HG03175 (cell line): ENCODE measurements at regions not wholly inside any gene's neighbourhood (a gene's known extent, or its start where the extent isn't known, plus 50 kb on each side); places are given as distances from the start of the nearest gene placed in this dataset.

Experiments
- ATAC-seq: cut with Tn5 transposase; IDR thresholded peaks from one replicate; pipeline ENCODE4 v1.9.1; 2021; ENCODE audit warnings: mild to moderate bottlenecking, moderate library complexity; ENCODE audit not compliant: unreplicated experiment

DNA sequence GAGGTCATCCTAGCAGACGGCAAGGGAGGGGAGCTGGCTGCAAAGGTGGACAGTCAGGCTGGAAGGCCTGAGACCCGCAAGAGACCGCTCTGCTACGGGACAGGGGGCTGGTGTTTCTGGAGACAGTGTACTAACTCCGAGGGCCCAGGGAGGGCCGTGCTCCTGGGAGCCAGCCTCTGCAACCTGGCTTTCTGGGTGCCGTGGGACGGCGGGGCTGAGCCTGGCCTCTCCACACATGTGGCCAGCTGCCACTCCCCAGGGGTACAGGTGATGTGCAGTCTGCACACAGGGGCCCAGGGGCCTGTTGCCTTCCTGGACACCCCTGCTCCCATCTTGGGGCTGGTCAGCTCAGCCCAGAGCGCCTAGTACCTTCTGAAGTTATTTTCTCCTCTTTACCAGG, 92.2 kb downstream of the MRPL36 start:
- no peak for ATAC-seq

GRCh38 chr5:1706428-1706827, 93.2 kb downstream of the MRPL36 start:
- no peak for ATAC-seq

- no peak for ATAC-seq
Observed at GRCh38 chr5:1706021-1706420, 93.6 kb downstream of the MRPL36 start.

- no peak for ATAC-seq
Observed at GRCh38 chr5:1704676-1705075, 95.0 kb downstream of the MRPL36 start.

DNA sequence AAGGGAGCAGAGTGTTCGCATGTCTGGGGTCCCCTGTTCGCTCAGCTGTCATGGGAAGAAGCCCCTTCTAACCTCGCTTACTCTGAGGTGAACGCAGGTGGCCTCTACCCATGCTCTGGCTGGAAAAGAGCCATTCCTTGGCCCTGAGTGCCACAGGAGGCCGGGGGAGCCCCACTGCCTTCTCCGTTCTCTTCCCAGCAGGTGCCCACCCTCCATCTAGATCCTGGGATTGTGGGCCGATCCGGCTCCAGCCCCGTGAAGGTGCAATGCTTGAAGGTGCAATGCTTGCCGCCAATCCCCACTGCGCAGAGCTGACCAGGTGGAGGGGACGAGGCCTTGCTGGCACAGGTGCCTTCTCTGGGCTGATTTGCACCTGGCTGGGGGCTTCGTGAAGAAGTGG, 95.4 kb downstream of the MRPL36 start:
- no peak for ATAC-seq

- ATAC-seq: no peak
Observed at GRCh38 chr5:1703352-1704050, 96.1 kb downstream of the MRPL36 start.

DNA sequence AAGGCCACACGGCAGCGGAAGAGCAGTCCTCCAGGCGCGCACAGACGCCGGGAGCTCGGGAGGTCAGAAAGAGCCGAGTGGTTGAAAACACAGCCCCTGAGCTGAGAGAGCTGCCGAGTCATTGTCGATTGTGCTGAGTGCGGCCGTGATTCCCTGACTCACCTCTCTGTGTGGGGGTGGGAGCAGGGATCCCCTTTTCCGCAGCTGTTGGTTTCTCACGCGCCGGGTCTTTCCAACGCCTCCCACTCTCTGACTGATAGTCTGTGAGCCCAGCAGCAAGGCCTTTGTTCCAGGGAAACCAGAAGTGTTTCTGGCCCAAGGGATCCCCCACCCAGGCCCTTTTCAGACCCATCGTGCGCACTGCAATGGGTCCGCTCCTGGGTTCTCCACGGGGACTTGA, 97.3 kb downstream of the MRPL36 start:
- ATAC-seq: no peak

- no peak for ATAC-seq
Observed at GRCh38 chr5:1701884-1702283, 97.8 kb downstream of the MRPL36 start.

DNA sequence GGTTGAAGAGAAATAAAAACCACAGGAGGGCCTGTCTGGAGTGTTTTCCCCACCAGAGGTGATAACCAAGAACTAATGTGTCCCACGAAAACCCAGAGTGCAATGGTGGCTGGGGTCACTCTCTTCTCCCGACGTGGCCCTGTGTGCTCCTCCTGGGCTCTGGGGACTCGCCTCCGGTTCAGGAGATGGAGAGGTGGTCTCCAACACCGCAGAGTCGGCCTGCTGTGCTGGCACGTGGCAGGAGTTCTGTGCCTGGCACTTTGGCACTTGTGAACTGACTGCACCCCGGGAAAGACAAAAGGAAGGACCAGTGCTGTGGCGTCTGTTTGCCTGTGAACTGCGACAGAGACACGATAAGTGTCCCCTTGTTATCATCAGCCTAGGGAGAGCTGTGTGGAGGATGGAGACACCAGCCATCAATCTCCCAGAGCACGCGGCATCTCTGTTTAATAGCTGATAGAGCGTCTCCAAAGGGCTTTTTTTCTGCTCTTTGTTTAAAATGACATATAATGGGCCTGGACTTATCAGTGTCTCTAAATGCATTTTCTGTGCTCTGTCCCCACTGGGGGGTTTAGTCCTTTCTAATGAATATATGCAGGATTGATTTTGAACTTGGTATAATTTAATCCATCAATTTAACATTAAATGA, 98.3 kb downstream of the MRPL36 start:
- no peak for ATAC-seq

- no peak for ATAC-seq
Observed at GRCh38 chr5:1699394-1699793, 100.2 kb downstream of the MRPL36 start.

- no peak for ATAC-seq
Observed at GRCh38 chr5:1698589-1699316, 100.9 kb downstream of the MRPL36 start.

DNA sequence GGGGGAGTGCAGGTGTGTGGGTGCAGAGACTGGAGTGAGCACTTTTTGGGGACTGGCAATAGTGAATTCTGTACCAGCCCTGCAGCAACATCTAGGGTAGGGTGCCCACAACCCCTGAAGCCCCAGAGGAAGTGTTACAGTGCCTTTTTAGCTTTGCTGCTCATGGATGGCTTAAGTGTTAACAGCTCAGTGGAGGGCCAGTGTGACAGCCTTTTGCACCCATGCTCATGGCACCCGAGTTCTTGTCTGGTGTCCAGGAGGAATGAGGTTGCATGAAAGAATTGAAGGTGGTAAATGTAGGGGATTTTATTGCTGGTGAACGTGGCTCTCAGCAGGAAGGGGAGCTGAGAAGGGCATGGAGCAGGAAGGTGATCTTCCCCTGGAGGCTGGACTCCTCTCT, 107.3 kb downstream of the MRPL36 start:
- ATAC-seq: no peak

DNA sequence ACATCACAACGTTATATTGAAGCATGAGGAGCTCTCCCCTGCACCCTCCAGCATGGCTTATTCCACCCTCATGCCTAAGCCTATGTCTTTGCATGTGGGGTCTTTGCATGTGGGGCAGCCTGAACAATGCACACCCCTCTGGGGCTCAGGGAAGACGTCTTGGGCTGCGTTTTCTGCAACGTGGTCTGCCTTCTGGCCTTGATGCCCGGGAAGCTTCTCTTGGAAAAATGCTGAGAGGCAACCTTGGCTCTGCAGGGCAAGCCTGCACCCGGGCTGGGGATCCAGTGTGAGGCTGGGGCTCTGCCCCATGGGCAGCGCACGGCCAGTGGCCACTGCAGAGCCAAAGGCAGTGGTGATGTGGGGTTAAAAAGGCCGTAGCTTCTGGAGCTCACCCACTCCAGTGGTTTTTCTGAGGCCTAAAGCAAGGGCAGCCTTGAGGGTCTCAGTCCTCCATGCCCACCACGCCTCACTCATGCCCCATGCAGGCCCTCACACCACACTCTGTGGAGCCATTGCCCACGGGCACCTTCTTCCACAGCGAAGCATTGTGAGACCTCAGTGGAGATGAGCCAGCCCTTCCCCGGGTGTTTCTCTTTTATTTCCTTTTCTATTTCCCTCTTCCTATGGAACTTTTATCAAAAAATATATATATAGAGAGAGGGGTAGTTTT, 112.2 kb downstream of the MRPL36 start:
- ATAC-seq: no peak

DNA sequence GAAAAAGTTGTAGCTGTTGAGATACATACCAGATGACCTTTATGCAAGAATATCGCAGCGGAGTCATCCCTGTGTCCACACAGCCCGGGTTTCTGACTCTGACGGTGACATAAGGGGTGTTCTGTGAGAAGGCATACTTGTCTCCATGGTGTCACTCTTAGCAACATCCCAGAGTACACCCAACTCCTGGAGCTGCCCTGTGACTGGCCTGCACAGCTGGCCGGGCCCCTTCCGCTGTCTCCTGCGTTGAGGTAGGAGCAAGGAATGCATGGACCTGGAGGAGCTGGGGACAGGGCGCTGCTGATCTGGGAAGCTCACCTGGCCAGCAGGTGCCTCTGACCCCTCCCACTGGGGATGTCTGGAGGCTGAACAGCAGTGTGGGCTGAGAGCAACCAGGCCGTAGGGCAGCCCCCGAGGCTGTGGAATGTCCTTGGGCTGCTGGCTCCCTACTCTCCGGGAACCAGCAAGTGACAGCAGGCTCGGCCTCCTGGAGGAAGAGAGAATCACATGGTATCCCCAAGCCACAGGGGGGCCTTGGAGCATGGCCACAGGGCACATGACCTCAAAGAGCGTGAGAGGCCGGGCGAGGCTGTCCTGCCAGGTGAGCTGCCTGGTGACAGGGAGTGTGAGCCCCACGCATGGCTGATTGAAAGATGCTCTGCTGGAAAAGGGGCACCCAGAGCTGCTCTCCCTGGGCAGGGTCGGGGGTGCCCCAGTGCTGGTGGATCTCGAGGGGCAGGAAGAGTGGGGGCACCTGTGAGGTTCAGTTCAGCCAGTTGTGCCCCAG, 113.4 kb downstream of the MRPL36 start:
- ATAC-seq: no peak

DNA sequence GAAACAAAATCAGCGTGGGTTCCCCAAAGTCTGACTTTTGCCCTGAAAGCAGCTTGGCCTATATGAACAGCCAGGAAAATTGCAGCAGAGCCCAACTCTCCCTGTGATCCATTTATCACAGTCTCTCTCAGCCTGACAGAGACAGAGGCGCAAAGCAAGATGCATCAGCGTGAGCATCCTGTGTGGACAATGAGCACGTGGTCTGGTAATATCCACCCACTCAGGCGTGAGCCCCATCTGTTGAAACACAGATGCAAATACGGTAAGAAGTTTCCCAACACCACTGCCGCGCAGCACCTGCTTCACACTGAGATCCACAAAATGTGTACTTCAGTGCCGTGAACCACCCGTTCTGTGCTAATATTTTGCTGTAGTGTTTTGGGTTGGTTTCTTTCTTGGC, 114.6 kb downstream of the MRPL36 start:
- ATAC-seq: no peak

DNA sequence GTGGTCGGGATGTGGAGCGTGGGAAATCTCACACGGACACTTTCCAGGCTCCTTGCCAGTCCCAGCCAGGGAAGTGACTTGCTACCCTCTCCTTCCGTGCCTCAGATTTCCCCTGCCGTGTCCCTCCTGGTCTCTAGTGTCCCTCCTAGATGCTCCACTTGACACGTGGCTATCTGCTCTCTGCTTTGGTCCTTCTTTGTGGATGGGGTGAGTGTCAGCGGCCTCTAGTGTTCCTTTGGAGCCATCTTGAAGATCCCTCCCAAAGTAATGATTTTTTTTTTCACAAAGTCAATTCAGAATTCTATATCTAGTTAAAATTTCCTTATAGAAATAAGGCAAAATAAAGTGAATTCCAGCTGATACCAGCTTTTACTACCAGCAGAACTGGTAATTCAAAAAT, 117.7 kb downstream of the MRPL36 start:
- no peak for ATAC-seq

- no peak for ATAC-seq
Observed at GRCh38 chr5:1673042-1673677, 126.5 kb downstream of the MRPL36 start.

- ATAC-seq: no peak
Observed at GRCh38 chr5:1672396-1672795, 127.2 kb downstream of the MRPL36 start.

DNA sequence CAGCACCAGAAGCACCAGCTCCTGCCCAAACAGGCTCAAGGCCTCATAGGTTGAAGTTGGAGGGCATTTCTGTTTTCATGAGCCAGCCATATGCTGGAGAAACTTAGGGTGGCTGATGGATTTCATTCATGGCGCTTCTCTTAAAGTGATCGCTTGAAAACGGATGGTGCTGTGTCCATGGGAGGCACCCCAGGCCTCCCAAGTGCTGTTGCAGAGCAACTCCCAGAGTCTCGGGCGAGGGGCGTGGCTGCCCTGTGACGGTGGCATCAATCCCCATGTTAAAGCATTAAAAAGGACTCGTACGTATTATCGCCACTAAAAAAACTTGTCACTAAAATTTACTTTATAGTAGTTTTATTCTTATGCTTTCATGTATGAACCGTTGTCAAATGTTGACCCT, 128.3 kb downstream of the MRPL36 start:
- ATAC-seq: no peak

GRCh38 chr5:1670351-1670750, 129.3 kb downstream of the MRPL36 start:
- no peak for ATAC-seq
